ENCODE measurements at regions not wholly inside any gene's neighbourhood (a gene's known extent, or its start where the extent isn't known, plus 50 kb on each side); places are given as distances from the start of the nearest gene placed in this dataset.
"Not testable (repeated sequence)": the region's sequence is repeated elsewhere in the genome, so short reads cannot be mapped to it uniquely, and the experiment has no call there.

DNA sequence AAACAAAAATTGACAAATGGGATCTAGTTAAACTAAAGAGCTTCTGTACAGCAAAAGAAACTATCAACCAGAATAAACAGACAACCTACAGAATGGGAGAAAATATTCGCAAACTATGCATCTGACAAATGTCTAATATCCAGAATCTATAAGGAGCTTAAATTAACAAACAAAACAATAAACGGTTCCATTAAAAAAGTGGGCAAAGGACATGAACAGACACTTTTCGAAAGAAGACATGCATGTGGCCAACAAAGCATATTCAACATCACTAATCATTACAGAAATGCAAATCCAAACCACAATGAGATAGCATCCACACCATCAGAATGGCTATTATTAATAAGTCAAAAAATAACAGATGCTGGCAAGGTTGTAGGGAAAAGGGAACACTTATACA is 50.5 kb upstream of the MED13L start:
- not testable (repeated sequence) for TF ChIP-seq EZH2 (IDR thresholded peaks at IDR 0.05; ENCODE audit: low read length, missing control alignments)
- TF ChIP-seq, protein P1, sequence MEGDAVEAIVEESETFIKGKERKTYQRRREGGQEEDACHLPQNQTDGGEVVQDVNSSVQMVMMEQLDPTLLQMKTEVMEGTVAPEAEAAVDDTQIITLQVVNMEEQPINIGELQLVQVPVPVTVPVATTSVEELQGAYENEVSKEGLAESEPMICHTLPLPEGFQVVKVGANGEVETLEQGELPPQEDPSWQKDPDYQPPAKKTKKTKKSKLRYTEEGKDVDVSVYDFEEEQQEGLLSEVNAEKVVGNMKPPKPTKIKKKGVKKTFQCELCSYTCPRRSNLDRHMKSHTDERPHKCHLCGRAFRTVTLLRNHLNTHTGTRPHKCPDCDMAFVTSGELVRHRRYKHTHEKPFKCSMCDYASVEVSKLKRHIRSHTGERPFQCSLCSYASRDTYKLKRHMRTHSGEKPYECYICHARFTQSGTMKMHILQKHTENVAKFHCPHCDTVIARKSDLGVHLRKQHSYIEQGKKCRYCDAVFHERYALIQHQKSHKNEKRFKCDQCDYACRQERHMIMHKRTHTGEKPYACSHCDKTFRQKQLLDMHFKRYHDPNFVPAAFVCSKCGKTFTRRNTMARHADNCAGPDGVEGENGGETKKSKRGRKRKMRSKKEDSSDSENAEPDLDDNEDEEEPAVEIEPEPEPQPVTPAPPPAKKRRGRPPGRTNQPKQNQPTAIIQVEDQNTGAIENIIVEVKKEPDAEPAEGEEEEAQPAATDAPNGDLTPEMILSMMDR (conservative IDR thresholded peaks at IDR 0.05 in 1 of 2, IDR thresholded peaks at IDR 0.05 in 1 of 2; ENCODE audit: low read depth in 1 of 2, low read length in 2 of 2) = not testable (repeated sequence)

All from fibroblast of lung (primary cell).